Cardiac septum (tissue), 1 donor: ENCODE measurements at regions not wholly inside any gene's neighbourhood (a gene's known extent, or its start where the extent isn't known, plus 50 kb on each side); places are given as distances from the start of the nearest gene placed in this dataset.

Experiments used
- DNase-seq: peaks from one replicate; pipeline ENCODE4 v3.0.0-alpha.2; 2020; ENCODE audit warnings: low spot score
- intact Hi-C: fragments of 100-400 bp; cut with DNase I; formaldehyde crosslinking; loops from one replicate; pipeline ENCODE4 v1.14.0; 2022
- donor health status: DM: no; HTN: no; CAD: no.

GRCh38 chr17:79223953-79224352, 149.3 kb downstream of the ENGASE start:
- intact Hi-C loops = no loop called here
- no peak for DNase-seq

GRCh38 chr17:79223471-79223870, 148.8 kb downstream of the ENGASE start:
- no peak for DNase-seq
- intact Hi-C loops = no loop called here

- DNase-seq = no peak
- intact Hi-C loops = no loop called here
Observed at GRCh38 chr17:79221597-79221996, 147.0 kb downstream of the ENGASE start.

- DNase-seq = no peak
Observed at GRCh38 chr17:79220713-79221291, 146.2 kb downstream of the ENGASE start.

GRCh38 chr17:79220201-79220712, 145.6 kb downstream of the ENGASE start:
- intact Hi-C loops = no loop called here
- DNase-seq = no peak

More at GRCh38 chr17:79220713-79221291, 146.2 kb downstream of the ENGASE start:
- intact Hi-C loops = no loop called here

GRCh38 chr17:79219208-79219935, 144.7 kb downstream of the ENGASE start:
- intact Hi-C loops = no loop called here
- no peak for DNase-seq

- intact Hi-C loops = no loop called here
- no peak for DNase-seq
Observed at GRCh38 chr17:79218825-79219200, 144.2 kb downstream of the ENGASE start.

GRCh38 chr17:79218175-79218824, 143.7 kb downstream of the ENGASE start:
- DNase-seq = no peak
- intact Hi-C loops = no loop called here

- intact Hi-C loops = no loop called here
- no peak for DNase-seq
Observed at GRCh38 chr17:79217473-79218135, 143.0 kb downstream of the ENGASE start.

- intact Hi-C loops = no loop called here
- DNase-seq = no peak
Observed at GRCh38 chr17:79216826-79217225, 142.2 kb downstream of the ENGASE start.

GRCh38 chr17:79216391-79216790, 141.8 kb downstream of the ENGASE start:
- intact Hi-C loops = no loop called here
- DNase-seq = no peak

GRCh38 chr17:79215631-79216030, 141.0 kb downstream of the ENGASE start:
- DNase-seq = no peak
- intact Hi-C loops = no loop called here

- DNase-seq = no peak
- intact Hi-C loops = no loop called here
Observed at GRCh38 chr17:79214940-79215604, 140.4 kb downstream of the ENGASE start.

GRCh38 chr17:79214459-79214858, 139.8 kb downstream of the ENGASE start:
- intact Hi-C loops = no loop called here
- no peak for DNase-seq

GRCh38 chr17:79213305-79213704, 138.7 kb downstream of the ENGASE start:
- no peak for DNase-seq
- intact Hi-C loops = no loop called here

GRCh38 chr17:79212149-79213087, 137.8 kb downstream of the ENGASE start:
- intact Hi-C loops = no loop called here
- DNase-seq = no peak

- no peak for DNase-seq
- intact Hi-C loops = no loop called here
Observed at GRCh38 chr17:79211061-79211770, 136.6 kb downstream of the ENGASE start.

GRCh38 chr17:79210638-79211037, 136.0 kb downstream of the ENGASE start:
- no peak for DNase-seq
- intact Hi-C loops = no loop called here
